Fibroblast of mammary gland (primary cell): ENCODE measurements at regions not wholly inside any gene's neighbourhood (a gene's known extent, or its start where the extent isn't known, plus 50 kb on each side); places are given as distances from the start of the nearest gene placed in this dataset.

Experiments
- DNase-seq: peaks from one replicate; pipeline ENCODE4 v3.0.0-alpha.2; 2010; ENCODE audit warnings: low read depth
- H3K4me3 ChIP-seq: 2 replicates; pipeline ENCODE4 v1.5.1; 2011; ENCODE audit warnings: low read depth, mild to moderate bottlenecking, low read length, moderate library complexity; ENCODE audit not compliant: control insufficient read depth
- CTCF ChIP-seq: conservative IDR thresholded peaks from 2 replicates; pipeline ENCODE4 v1.5.1; 2011; ENCODE audit warnings: low read depth, low read length, inconsistent platforms; ENCODE audit not compliant: control insufficient read depth, insufficient read depth

- no peak overlapping the region for H3K4me3 ChIP-seq
- DNase-seq: no peak
- TF ChIP-seq CTCF: no peak
Observed at GRCh38 chr5:60228676-60229075, 335.1 kb upstream of the PDE4D start.

- no peak for DNase-seq
- TF ChIP-seq CTCF: no peak
- no peak overlapping the region for H3K4me3 ChIP-seq
Observed at GRCh38 chr5:60226128-60226527, 332.6 kb upstream of the PDE4D start.

GRCh38 chr5:60223342-60223741 lies 329.8 kb upstream of the PDE4D start:
- H3K4me3 ChIP-seq: no peak overlapping the region
- peak; percentile 18 for DNase-seq
- TF ChIP-seq CTCF: no peak

- DNase-seq: no peak
- H3K4me3 ChIP-seq: no peak overlapping the region
- no peak for TF ChIP-seq CTCF
Observed at GRCh38 chr5:60219921-60220320, 326.4 kb upstream of the PDE4D start.

- no peak overlapping the region for H3K4me3 ChIP-seq
- TF ChIP-seq CTCF: no peak
Observed at GRCh38 chr5:60210810-60211209, 317.3 kb upstream of the PDE4D start.

GRCh38 chr5:60209146-60209840 lies 315.8 kb upstream of the PDE4D start:
- no peak for TF ChIP-seq CTCF
- DNase-seq: no peak
- H3K4me3 ChIP-seq: no peak overlapping the region

More at GRCh38 chr5:60210810-60211209, 317.3 kb upstream of the PDE4D start:
- DNase-seq: no peak

- no peak for TF ChIP-seq CTCF
- no peak for DNase-seq
- no peak overlapping the region for H3K4me3 ChIP-seq
Observed at GRCh38 chr5:60208716-60209115, 315.2 kb upstream of the PDE4D start.
